ENCODE measurements at regions not wholly inside any gene's neighbourhood (a gene's known extent, or its start where the extent isn't known, plus 50 kb on each side); places are given as distances from the start of the nearest gene placed in this dataset.

DNA sequence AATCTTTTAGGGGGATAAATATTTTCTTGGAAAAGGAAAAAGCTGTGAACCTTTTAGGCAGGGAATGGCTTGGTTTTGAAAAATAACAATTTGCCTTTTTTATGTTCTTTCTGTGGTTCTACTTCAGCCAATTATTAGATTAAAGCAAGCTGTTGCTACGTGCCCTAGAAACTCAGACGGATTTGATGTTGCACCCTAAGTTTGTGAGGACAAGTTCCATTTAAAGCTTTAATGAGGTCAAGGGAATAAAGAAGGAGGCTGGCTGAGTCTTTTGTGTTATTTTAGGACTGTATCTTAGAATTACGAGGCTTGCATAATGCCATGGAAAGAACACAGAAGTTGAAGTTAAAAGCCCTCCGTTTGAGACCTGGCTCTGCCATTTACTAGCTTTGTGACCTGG is 216.9 kb downstream of the NUF2 start:
- Histone ChIP-seq H3K36me3 (ENCODE audit: insufficient read depth, low read length) (no peaks in the 10 kb centered on the region), H3K9me3 (ENCODE audit: low read depth, low read length) (no peaks in the 10 kb centered on the region), H4K20me1 (ENCODE audit: insufficient read depth, low read length) (no peaks in the 10 kb centered on the region), H3K27ac (ENCODE audit: low read depth, low read length) (no peak overlapping the region), H3K4me1 (ENCODE audit: insufficient read depth, low read length) (no peaks in the 10 kb centered on the region), H2AFZ (ENCODE audit: low read length) (no peak overlapping the region), H3K4me2 (ENCODE audit: insufficient read depth, low read length) (no peak overlapping the region), H3K4me3 (ENCODE audit: insufficient read depth, low read length) (no peak overlapping the region), H3K27me3 (ENCODE audit: insufficient read depth, low read length) (no peaks in the 10 kb centered on the region), H3K79me2 (ENCODE audit: insufficient read depth, low read length) (no peaks in the 10 kb centered on the region)
- no peak for DNase-seq (ENCODE audit: insufficient read length, low spot score, missing footprints)
- TF ChIP-seq CTCF (IDR thresholded peaks at IDR 0.05; ENCODE audit: extremely low read depth, low read depth, low read length), result no peak

- no peak overlapping the region for H3K4me2 ChIP-seq (ENCODE audit: insufficient read depth, low read length)
- no peaks in the 10 kb centered on the region for H4K20me1 ChIP-seq (ENCODE audit: insufficient read depth, low read length)
- no peak overlapping the region for H3K27ac ChIP-seq (ENCODE audit: low read depth, low read length)
- H2AFZ ChIP-seq (ENCODE audit: low read length), result no peak overlapping the region
- no peak for TF ChIP-seq CTCF (IDR thresholded peaks at IDR 0.05; ENCODE audit: extremely low read depth, low read depth, low read length)
- no peaks in the 10 kb centered on the region for H3K9me3 ChIP-seq (ENCODE audit: low read depth, low read length)
- H3K4me1 ChIP-seq (ENCODE audit: insufficient read depth, low read length), result no peaks in the 10 kb centered on the region
- no peak overlapping the region for H3K4me3 ChIP-seq (ENCODE audit: insufficient read depth, low read length)
- DNase-seq (ENCODE audit: insufficient read length, low spot score, missing footprints), result no peak
- H3K79me2 ChIP-seq (ENCODE audit: insufficient read depth, low read length), result no peaks in the 10 kb centered on the region
- no peaks in the 10 kb centered on the region for H3K27me3 ChIP-seq (ENCODE audit: insufficient read depth, low read length)
- H3K36me3 ChIP-seq (ENCODE audit: insufficient read depth, low read length), result no peaks in the 10 kb centered on the region
Observed at GRCh38 chr1:163540727-163541126, 219.0 kb downstream of the NUF2 start.

- Histone ChIP-seq H3K36me3 (ENCODE audit: insufficient read depth, low read length) (no peaks in the 10 kb centered on the region), H3K27ac (ENCODE audit: low read depth, low read length) (no peak overlapping the region), H3K4me3 (ENCODE audit: insufficient read depth, low read length) (no peak overlapping the region), H3K4me1 (ENCODE audit: insufficient read depth, low read length) (no peaks in the 10 kb centered on the region), H3K79me2 (ENCODE audit: insufficient read depth, low read length) (no peaks in the 10 kb centered on the region), H3K9me3 (ENCODE audit: low read depth, low read length) (no peaks in the 10 kb centered on the region), H2AFZ (ENCODE audit: low read length) (no peak overlapping the region), H4K20me1 (ENCODE audit: insufficient read depth, low read length) (no peaks in the 10 kb centered on the region), H3K27me3 (ENCODE audit: insufficient read depth, low read length) (no peaks in the 10 kb centered on the region), H3K4me2 (ENCODE audit: insufficient read depth, low read length) (no peak overlapping the region)
- no peak for DNase-seq (ENCODE audit: insufficient read length, low spot score, missing footprints)
- no peak for TF ChIP-seq CTCF (IDR thresholded peaks at IDR 0.05; ENCODE audit: extremely low read depth, low read depth, low read length)
Observed at GRCh38 chr1:163544441-163544840, 222.7 kb downstream of the NUF2 start.

- H3K4me3 ChIP-seq (ENCODE audit: insufficient read depth, low read length), result no peak overlapping the region
- no peak overlapping the region for H3K4me2 ChIP-seq (ENCODE audit: insufficient read depth, low read length)
- H2AFZ ChIP-seq (ENCODE audit: low read length), result no peak overlapping the region
- H3K9me3 ChIP-seq (ENCODE audit: low read depth, low read length), result no peaks in the 10 kb centered on the region
- H3K27me3 ChIP-seq (ENCODE audit: insufficient read depth, low read length), result no peaks in the 10 kb centered on the region
- H3K27ac ChIP-seq (ENCODE audit: low read depth, low read length), result no peak overlapping the region
- no peak for TF ChIP-seq CTCF (IDR thresholded peaks at IDR 0.05; ENCODE audit: extremely low read depth, low read depth, low read length)
- no peak for DNase-seq (ENCODE audit: insufficient read length, low spot score, missing footprints)
- H3K79me2 ChIP-seq (ENCODE audit: insufficient read depth, low read length), result no peaks in the 10 kb centered on the region
- no peaks in the 10 kb centered on the region for H4K20me1 ChIP-seq (ENCODE audit: insufficient read depth, low read length)
- no peaks in the 10 kb centered on the region for H3K4me1 ChIP-seq (ENCODE audit: insufficient read depth, low read length)
- H3K36me3 ChIP-seq (ENCODE audit: insufficient read depth, low read length), result no peaks in the 10 kb centered on the region
Observed at GRCh38 chr1:163558162-163558561, 236.4 kb downstream of the NUF2 start.
